Epithelial cell of proximal tubule (primary cell): ENCODE measurements at regions not wholly inside any gene's neighbourhood (a gene's known extent, or its start where the extent isn't known, plus 50 kb on each side); places are given as distances from the start of the nearest gene placed in this dataset.

Experiments used
- DNase-seq: peaks from one replicate; pipeline ENCODE4 v3.0.0-alpha.2; 2011; ENCODE audit warnings: low read depth
- H3K4me3 ChIP-seq: 2 replicates; pipeline ENCODE4 v1.5.1; 2011; ENCODE audit warnings: low read depth, mild to moderate bottlenecking, low read length
- CTCF ChIP-seq: conservative IDR thresholded peaks from 2 replicates; pipeline ENCODE4 v1.5.1; 2012; ENCODE audit warnings: low read depth, mild to moderate bottlenecking, low read length

GRCh38 chr3:144544871-144545270, 573.2 kb downstream of the DIPK2A start:
- H3K4me3 ChIP-seq = no peak overlapping the region
- no peak for DNase-seq
- TF ChIP-seq CTCF = no peak

GRCh38 chr3:144546539-144546938, 574.9 kb downstream of the DIPK2A start:
- DNase-seq = no peak
- no peak for TF ChIP-seq CTCF
- no peak overlapping the region for H3K4me3 ChIP-seq

DNA sequence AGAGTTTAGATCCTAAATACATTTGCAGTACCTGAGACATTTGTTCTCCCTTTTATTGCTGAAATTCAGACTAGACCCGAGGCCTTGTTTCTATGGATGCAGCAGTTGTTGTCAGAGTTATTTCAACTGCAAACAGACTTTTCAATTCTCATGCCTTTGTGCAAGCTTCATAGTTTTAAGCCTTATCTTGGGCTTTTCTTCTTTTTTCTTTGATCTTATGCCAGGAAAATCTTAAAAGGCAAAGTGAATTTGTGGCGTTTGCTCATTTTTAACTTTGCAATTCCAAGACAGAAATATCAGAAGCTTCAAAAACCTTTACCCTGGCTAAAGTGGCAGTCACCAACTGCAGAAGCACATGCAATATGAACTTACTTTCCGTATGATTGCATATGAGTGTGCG, 576.7 kb downstream of the DIPK2A start:
- no peak for TF ChIP-seq CTCF
- no peak overlapping the region for H3K4me3 ChIP-seq
- DNase-seq = no peak

DNA sequence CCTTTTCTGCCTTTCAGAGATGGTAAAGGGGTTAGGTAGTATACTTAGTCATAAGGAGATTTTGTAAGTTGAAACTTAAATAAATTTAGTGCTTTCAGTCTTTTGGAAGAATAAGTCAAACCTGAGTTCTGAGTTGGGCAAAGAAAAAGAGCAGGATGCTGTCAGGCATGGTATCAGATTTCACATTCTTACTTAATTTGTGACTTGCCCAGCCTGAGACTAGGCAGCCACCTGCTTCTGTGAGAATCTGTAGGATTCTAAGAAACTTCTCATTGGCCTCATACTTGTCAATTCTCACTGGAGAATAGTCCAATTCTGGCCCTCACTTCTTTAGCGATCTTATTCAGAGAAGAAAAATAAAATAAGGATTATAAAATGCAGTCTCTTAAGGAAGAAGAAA, 577.5 kb downstream of the DIPK2A start:
- DNase-seq = no peak
- no peak overlapping the region for H3K4me3 ChIP-seq
- TF ChIP-seq CTCF = no peak

GRCh38 chr3:144552346-144553057, 580.9 kb downstream of the DIPK2A start:
- TF ChIP-seq CTCF = no peak
- DNase-seq = no peak
- H3K4me3 ChIP-seq = no peak overlapping the region

DNA sequence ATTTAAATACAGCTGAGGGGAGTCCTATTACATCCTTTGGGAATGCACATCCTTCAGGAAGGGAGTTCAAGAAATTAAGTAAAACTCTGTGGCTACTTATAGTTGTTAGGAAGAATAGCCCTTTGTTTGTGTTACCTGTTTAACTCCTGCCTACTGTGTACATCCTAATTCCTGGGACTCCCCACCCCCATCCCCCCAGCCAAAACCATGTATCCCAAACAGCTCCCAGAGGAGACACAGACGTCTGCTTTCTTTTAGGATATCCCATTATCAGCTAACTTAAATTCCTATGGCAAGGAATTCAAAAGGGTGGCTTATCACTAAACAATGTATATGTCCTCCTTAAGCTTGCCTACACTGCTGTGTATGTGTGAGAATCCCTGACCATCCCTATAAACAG, 581.7 kb downstream of the DIPK2A start:
- H3K4me3 ChIP-seq = no peak overlapping the region
- no peak for DNase-seq
- TF ChIP-seq CTCF = no peak

DNA sequence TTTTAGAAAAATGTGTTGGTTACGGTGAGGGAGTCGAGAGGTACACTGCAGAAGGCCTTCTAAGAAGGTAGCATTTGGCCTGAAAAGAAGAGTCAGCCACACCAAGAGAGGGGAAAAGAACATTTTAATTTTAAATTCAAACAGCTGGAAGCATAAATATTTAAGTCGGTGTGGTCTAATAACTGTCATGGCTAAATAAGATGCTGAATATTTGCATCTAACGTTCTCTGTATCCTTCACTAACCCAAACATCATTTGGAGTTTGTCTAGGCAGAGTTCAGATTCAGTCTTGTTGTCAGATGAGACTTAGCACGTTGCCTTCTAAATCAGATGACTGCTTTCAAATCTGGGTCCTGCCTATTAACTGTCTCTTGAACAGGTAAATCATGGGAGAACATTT, 583.3 kb downstream of the DIPK2A start:
- TF ChIP-seq CTCF = no peak
- DNase-seq = no peak
- no peak overlapping the region for H3K4me3 ChIP-seq
